Heart left ventricle (tissue), 13 donors: ENCODE measurements at regions not wholly inside any gene's neighbourhood (a gene's known extent, or its start where the extent isn't known, plus 50 kb on each side); places are given as distances from the start of the nearest gene placed in this dataset.

ENCODE experiments used
- POLR2A ChIP-seq, 2 donors: fragments of 450-650 bp; IDR thresholded peaks; one replicate each; pipeline ENCODE4 v1.6.1; 2017; ENCODE audit warnings: antibody characterized with exemption in 2 of 2, mild to moderate bottlenecking in 2 of 2, moderate library complexity in 2 of 2
- TF ChIP-seq, protein P1 (sequence below), 12 donors: fragments of 200-600 bp; sonication (generic) in 4 of 12; IDR thresholded peaks; one replicate each; pipeline versions ENCODE4 v1.5.0 to v1.8.0; 2018 to 2022; ENCODE audit warnings: antibody characterized with exemption in 12 of 12, mild to moderate bottlenecking in 5 of 12
- donor health status: ischemic (EF 13 %, LVEDD 7.1; RV severe dilation, severe dysfunction).
- donor health status: DM: no; HTN: yes; CAD: no.
- donor health status: DM: no; HTN: no; CAD: no.
- donor health status: ischemic (EF 25% LVEDD 6.9; RV normal size, moderate dysfunction).
- donor health status: ischemic (EF 25% LVEDD 5.7; RV mildly dilated, moderate dysfunction).
- donor health status: ischemic (EF 35%, LVEDD 5.7; RV mildly dilated, moderate dysfunction).
- donor health status: nonischemic (EF 11% LVEDD 7.7; RV severe dilation, severe dysfunction).
- donor health status: DM: yes; HTN: yes; CAD: no.
- donor health status: PGD.
- donor health status: ischemic (EF 29% LVEDD 5.4; RV normal size, mild dysfunction).
- donor health status: nonischemic (EF 23%, LVEDD 6.1; RV moderate dilation, normal function).

DNA sequence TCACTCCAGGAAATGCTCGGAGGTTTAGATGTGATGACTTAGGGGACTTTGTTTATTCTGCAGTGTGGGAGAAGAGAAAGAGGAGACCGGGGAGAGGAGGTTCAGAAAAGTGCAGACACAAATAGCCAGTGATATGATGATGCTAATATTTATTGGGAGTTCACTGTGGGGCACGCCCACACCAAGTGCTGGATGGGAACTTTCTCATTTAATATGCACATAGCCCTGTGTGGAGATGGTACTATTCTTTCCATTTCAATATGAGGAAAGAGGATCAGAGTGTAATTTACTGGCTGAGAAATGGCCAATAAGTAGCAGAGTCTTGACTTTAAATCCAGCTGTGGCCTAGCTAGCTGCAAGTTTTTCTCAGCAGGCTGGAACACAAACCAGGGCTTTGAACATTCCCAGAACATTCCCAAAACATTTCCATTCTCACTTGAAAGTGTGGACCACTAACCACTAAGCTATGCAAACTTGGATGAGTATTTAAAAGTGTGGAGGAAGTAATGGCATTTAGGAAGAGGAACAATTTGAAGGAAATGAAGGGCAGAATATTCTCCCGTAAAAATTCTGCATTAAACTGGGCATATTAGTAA, 231.7 kb downstream of the HS3ST1 start:
- TF ChIP-seq, protein P1, sequence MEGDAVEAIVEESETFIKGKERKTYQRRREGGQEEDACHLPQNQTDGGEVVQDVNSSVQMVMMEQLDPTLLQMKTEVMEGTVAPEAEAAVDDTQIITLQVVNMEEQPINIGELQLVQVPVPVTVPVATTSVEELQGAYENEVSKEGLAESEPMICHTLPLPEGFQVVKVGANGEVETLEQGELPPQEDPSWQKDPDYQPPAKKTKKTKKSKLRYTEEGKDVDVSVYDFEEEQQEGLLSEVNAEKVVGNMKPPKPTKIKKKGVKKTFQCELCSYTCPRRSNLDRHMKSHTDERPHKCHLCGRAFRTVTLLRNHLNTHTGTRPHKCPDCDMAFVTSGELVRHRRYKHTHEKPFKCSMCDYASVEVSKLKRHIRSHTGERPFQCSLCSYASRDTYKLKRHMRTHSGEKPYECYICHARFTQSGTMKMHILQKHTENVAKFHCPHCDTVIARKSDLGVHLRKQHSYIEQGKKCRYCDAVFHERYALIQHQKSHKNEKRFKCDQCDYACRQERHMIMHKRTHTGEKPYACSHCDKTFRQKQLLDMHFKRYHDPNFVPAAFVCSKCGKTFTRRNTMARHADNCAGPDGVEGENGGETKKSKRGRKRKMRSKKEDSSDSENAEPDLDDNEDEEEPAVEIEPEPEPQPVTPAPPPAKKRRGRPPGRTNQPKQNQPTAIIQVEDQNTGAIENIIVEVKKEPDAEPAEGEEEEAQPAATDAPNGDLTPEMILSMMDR (IDR thresholded peaks at IDR 0.05), result no peak
- TF ChIP-seq POLR2A (IDR thresholded peaks at IDR 0.05), result no peak
